ENCODE measurements at regions not wholly inside any gene's neighbourhood (a gene's known extent, or its start where the extent isn't known, plus 50 kb on each side); places are given as distances from the start of the nearest gene placed in this dataset.

- CTCF ChIA-PET, result no interaction called here
- Mint-ChIP-seq H3K4me3 (no peak overlapping the region), H3K9me3 (peaks cover 12% of the 10 kb centered on the region), H3K27me3 (no peaks in the 10 kb centered on the region), H3K27ac (no peak overlapping the region), H3K36me3 (ENCODE audit: low read depth) (no peaks in the 10 kb centered on the region), H3K4me1 (ENCODE audit: low read depth) (no peaks in the 10 kb centered on the region)
- H3K9me3 ChIP-seq (ENCODE audit: control insufficient read depth in 1 of 2, insufficient read depth in 1 of 2, low read length in 2 of 2), result peaks cover 4 to 5% of the 10 kb centered on the region in 2 experiments
- intact Hi-C loops (cut with DNase I, micrococcal nuclease), result no loop called here
- no peak for ATAC-seq (ENCODE audit: poor library complexity)
- no peaks in the 10 kb centered on the region for H3K36me3 ChIP-seq (ENCODE audit: insufficient read depth, low read length)
- DNase-seq, result no peak
- no peak for TF ChIP-seq CTCF (IDR thresholded peaks at IDR 0.05)
- H3K27ac ChIP-seq (ENCODE audit: low read depth in 1 of 2, low read length in 2 of 2), result no peak overlapping the region
- H3K4me1 ChIP-seq (ENCODE audit: insufficient read depth, low read length), result no peaks in the 10 kb centered on the region
- no peaks in the 10 kb centered on the region for H3K27me3 ChIP-seq (ENCODE audit: control insufficient read depth in 1 of 2, insufficient read depth in 2 of 2, low read length in 2 of 2)
- H3K4me3 ChIP-seq (ENCODE audit: low read length), result no peak overlapping the region
- POLR2A ChIA-PET, result no interaction called here
These were observed 938.2 kb upstream of the CDH8 start for GRCh38 chr16:62974424-62974823.

- no peaks in the 10 kb centered on the region for H3K36me3 ChIP-seq (ENCODE audit: insufficient read depth, low read length)
- ChIA-PET CTCF (no interaction called here), POLR2A (no interaction called here)
- no peak overlapping the region for H3K27ac ChIP-seq (ENCODE audit: low read depth in 1 of 2, low read length in 2 of 2)
- no peaks in the 10 kb centered on the region for H3K4me1 ChIP-seq (ENCODE audit: insufficient read depth, low read length)
- no peak overlapping the region for H3K4me3 ChIP-seq (ENCODE audit: low read length)
- Mint-ChIP-seq H3K36me3 (ENCODE audit: low read depth) (no peaks in the 10 kb centered on the region), H3K27me3 (no peaks in the 10 kb centered on the region), H3K4me3 (no peak overlapping the region), H3K9me3 (peaks cover 7% of the 10 kb centered on the region), H3K27ac (no peak overlapping the region), H3K4me1 (ENCODE audit: low read depth) (no peaks in the 10 kb centered on the region)
- TF ChIP-seq CTCF (IDR thresholded peaks at IDR 0.05), result no peak
- ATAC-seq (ENCODE audit: poor library complexity) (no peak), DNase-seq (no peak)
- intact Hi-C loops (cut with DNase I, micrococcal nuclease), result no loop called here
- peaks cover 4 to 8% of the 10 kb centered on the region in 2 experiments for H3K9me3 ChIP-seq (ENCODE audit: control insufficient read depth in 1 of 2, insufficient read depth in 1 of 2, low read length in 2 of 2)
- no peaks in the 10 kb centered on the region for H3K27me3 ChIP-seq (ENCODE audit: control insufficient read depth in 1 of 2, insufficient read depth in 2 of 2, low read length in 2 of 2)
These were observed 934.6 kb upstream of the CDH8 start for GRCh38 chr16:62970851-62971250.

- no peak overlapping the region for H3K4me3 Mint-ChIP-seq
- TF ChIP-seq CTCF (IDR thresholded peaks at IDR 0.05), result no peak
- H3K27me3 Mint-ChIP-seq, result no peaks in the 10 kb centered on the region
- intact Hi-C loops (cut with DNase I, micrococcal nuclease), result no loop called here
- Histone ChIP-seq H3K4me1 (ENCODE audit: insufficient read depth, low read length) (no peaks in the 10 kb centered on the region), H3K4me3 (ENCODE audit: low read length) (no peak overlapping the region), H3K9me3 (ENCODE audit: control insufficient read depth in 1 of 2, insufficient read depth in 1 of 2, low read length in 2 of 2) (peaks cover 3 to 4% of the 10 kb centered on the region in 2 experiments), H3K27me3 (ENCODE audit: control insufficient read depth in 1 of 2, insufficient read depth in 2 of 2, low read length in 2 of 2) (no peaks in the 10 kb centered on the region), H3K27ac (ENCODE audit: low read depth in 1 of 2, low read length in 2 of 2) (no peak overlapping the region), H3K36me3 (ENCODE audit: insufficient read depth, low read length) (no peaks in the 10 kb centered on the region)
- H3K27ac Mint-ChIP-seq, result no peak overlapping the region
- POLR2A ChIA-PET, result no interaction called here
- no peaks in the 10 kb centered on the region for H3K36me3 Mint-ChIP-seq (ENCODE audit: low read depth)
- CTCF ChIA-PET, result no interaction called here
- H3K9me3 Mint-ChIP-seq, result peaks cover 6% of the 10 kb centered on the region
- no peak for DNase-seq
- ATAC-seq (ENCODE audit: poor library complexity), result no peak
- no peaks in the 10 kb centered on the region for H3K4me1 Mint-ChIP-seq (ENCODE audit: low read depth)
These were observed 933.6 kb upstream of the CDH8 start for GRCh38 chr16:62969711-62970318.

Data from CD4-positive, alpha-beta T cell (primary cell).